Activated B cell treated with CpG ODN at 0.5 μM for 24 hours (primary cell): ENCODE measurements at regions not wholly inside any gene's neighbourhood (a gene's known extent, or its start where the extent isn't known, plus 50 kb on each side); places are given as distances from the start of the nearest gene placed in this dataset.

Source experiments
- ATAC-seq: fragments of 200-7000 bp; cut with Tn5 transposase; one replicate; pipeline ENCODE4 v1.10.0; 2021; ENCODE audit warnings: low read depth, mild to moderate bottlenecking, moderate library complexity
- CTCF ChIA-PET: fragments of 350-600 bp; sonication (Branson Sonifier 250); formaldehyde crosslinking; loops from one replicate; lab custom pipeline; 2021; ENCODE audit warnings: antibody characterized with exemption; lab: Charles Lee
- POLR2A ChIA-PET: fragments of 350-600 bp; sonication (Branson Sonifier 250); formaldehyde crosslinking; loops from one replicate; lab custom pipeline; 2021; ENCODE audit warnings: antibody characterized with exemption; lab: Charles Lee
- DNase-seq: peaks from one replicate; pipeline ENCODE4 v3.0.0; 2022
- H3K27ac Mint-ChIP-seq: one replicate; pipeline ENCODE4 v1.8.0; 2020; ENCODE audit warnings: mixed read lengths
- H3K27me3 Mint-ChIP-seq: one replicate; pipeline ENCODE4 v1.8.0; 2021; ENCODE audit warnings: mixed read lengths
- H3K36me3 Mint-ChIP-seq: one replicate; pipeline ENCODE4 v1.8.0; 2021; ENCODE audit warnings: low read depth, mixed read lengths
- H3K4me1 Mint-ChIP-seq: one replicate; pipeline ENCODE4 v1.8.0; 2021; ENCODE audit warnings: mixed read lengths
- H3K4me3 Mint-ChIP-seq: one replicate; pipeline ENCODE4 v1.8.0; 2020; ENCODE audit warnings: mild to moderate bottlenecking, mixed read lengths
- H3K9me3 Mint-ChIP-seq: one replicate; pipeline ENCODE4 v1.8.0; 2020; ENCODE audit warnings: mixed read lengths
- intact Hi-C: fragments of 100-400 bp; cut with micrococcal nuclease; formaldehyde crosslinking; loops from one replicate; pipeline ENCODE4 v1.15.1; 2024
- TF ChIP-seq, protein P1 (sequence below): fragments of 200-600 bp; IDR thresholded peaks from one replicate; pipeline ENCODE4 v1.8.0; 2022; ENCODE audit warnings: antibody characterized with exemption, mild to moderate bottlenecking

GRCh38 chr1:73784026-73784425 lies 413.9 kb downstream of the LRRIQ3 start:
- no peak overlapping the region for H3K27ac Mint-ChIP-seq
- no peaks in the 10 kb centered on the region for H3K4me1 Mint-ChIP-seq
- ChIA-PET CTCF (no interaction called here), POLR2A (no interaction called here)
- H3K36me3 Mint-ChIP-seq = no peaks in the 10 kb centered on the region
- no peaks in the 10 kb centered on the region for H3K27me3 Mint-ChIP-seq
- H3K4me3 Mint-ChIP-seq = no peak overlapping the region
- TF ChIP-seq, protein P1, sequence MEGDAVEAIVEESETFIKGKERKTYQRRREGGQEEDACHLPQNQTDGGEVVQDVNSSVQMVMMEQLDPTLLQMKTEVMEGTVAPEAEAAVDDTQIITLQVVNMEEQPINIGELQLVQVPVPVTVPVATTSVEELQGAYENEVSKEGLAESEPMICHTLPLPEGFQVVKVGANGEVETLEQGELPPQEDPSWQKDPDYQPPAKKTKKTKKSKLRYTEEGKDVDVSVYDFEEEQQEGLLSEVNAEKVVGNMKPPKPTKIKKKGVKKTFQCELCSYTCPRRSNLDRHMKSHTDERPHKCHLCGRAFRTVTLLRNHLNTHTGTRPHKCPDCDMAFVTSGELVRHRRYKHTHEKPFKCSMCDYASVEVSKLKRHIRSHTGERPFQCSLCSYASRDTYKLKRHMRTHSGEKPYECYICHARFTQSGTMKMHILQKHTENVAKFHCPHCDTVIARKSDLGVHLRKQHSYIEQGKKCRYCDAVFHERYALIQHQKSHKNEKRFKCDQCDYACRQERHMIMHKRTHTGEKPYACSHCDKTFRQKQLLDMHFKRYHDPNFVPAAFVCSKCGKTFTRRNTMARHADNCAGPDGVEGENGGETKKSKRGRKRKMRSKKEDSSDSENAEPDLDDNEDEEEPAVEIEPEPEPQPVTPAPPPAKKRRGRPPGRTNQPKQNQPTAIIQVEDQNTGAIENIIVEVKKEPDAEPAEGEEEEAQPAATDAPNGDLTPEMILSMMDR = no peak
- ATAC-seq (no peak), DNase-seq (no peak)
- intact Hi-C loops = no loop called here
- H3K9me3 Mint-ChIP-seq = peaks cover 4% of the 10 kb centered on the region

GRCh38 chr1:73783352-73783751 lies 414.6 kb downstream of the LRRIQ3 start:
- TF ChIP-seq, protein P1 = no peak
- peaks cover 4% of the 10 kb centered on the region for H3K9me3 Mint-ChIP-seq
- POLR2A ChIA-PET = no interaction called here
- no peaks in the 10 kb centered on the region for H3K4me1 Mint-ChIP-seq
- intact Hi-C loops = no loop called here
- no peaks in the 10 kb centered on the region for H3K27me3 Mint-ChIP-seq
- CTCF ChIA-PET = no interaction called here
- H3K27ac Mint-ChIP-seq = no peak overlapping the region
- H3K36me3 Mint-ChIP-seq = no peaks in the 10 kb centered on the region
- DNase-seq (no peak), ATAC-seq (no peak)
- no peak overlapping the region for H3K4me3 Mint-ChIP-seq

DNA sequence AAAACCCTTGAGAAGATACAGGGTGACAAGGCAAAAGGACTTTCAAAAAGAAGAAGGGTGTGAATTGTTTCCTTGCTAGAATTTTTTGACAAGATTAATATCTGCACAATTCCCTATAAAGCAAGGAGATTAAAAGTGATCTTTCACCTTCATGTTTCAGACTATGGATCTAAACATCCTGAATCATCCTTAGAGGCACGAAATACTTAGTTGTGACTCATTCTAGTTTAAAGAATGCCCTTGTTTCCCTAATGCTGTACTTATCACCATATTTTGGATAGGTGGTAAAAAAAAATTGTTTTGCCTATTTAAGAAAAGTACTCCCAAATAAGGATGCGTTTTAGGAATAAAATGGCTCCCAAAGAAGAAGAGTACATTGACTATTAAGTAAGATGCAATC lies 415.1 kb downstream of the LRRIQ3 start:
- H3K4me3 Mint-ChIP-seq = no peak overlapping the region
- no peak overlapping the region for H3K27ac Mint-ChIP-seq
- no peaks in the 10 kb centered on the region for H3K36me3 Mint-ChIP-seq
- DNase-seq (no peak), ATAC-seq (no peak)
- H3K9me3 Mint-ChIP-seq = peaks cover 5% of the 10 kb centered on the region
- intact Hi-C loops = no loop called here
- H3K4me1 Mint-ChIP-seq = no peaks in the 10 kb centered on the region
- no peaks in the 10 kb centered on the region for H3K27me3 Mint-ChIP-seq
- CTCF ChIA-PET = no interaction called here
- TF ChIP-seq, protein P1 = no peak
- POLR2A ChIA-PET = no interaction called here

- H3K27ac Mint-ChIP-seq = no peak overlapping the region
- no peaks in the 10 kb centered on the region for H3K27me3 Mint-ChIP-seq
- no peak overlapping the region for H3K4me3 Mint-ChIP-seq
These were observed 416.7 kb downstream of the LRRIQ3 start for GRCh38 chr1:73781251-73781650.

DNA sequence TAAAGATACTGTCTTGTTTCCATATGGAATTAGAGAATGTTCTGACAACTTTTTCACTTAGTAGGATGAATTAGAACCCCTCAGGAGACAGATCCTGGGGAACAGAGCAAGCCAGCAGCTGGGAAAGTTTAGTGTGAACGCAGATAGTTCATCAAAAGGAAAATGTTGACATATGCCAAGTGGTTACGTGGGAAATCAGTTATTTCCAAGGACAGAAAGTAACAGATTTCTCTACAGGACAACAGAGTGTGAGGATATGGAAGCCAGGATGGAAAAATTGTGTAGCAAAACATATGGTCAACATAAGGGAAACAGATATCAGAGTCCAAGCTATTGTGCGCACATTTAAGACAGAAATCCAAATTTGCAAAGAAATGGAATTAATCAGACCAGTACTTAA lies 419.5 kb downstream of the LRRIQ3 start:
- H3K9me3 Mint-ChIP-seq = peaks cover 2% of the 10 kb centered on the region
- POLR2A ChIA-PET = interaction anchor here (0.6 kb wide), 1 partner anchor 1688 kb away, joined by 7 read pairs; no protein-coding TSS in a partner anchor
- no peaks in the 10 kb centered on the region for H3K27me3 Mint-ChIP-seq

More at GRCh38 chr1:73781251-73781650, 416.7 kb downstream of the LRRIQ3 start:
- no peak for DNase-seq
- POLR2A ChIA-PET = no interaction called here
- TF ChIP-seq, protein P1 = no peak
- CTCF ChIA-PET = no interaction called here
- Mint-ChIP-seq H3K9me3 (peaks cover 2% of the 10 kb centered on the region), H3K36me3 (no peaks in the 10 kb centered on the region), H3K4me1 (no peaks in the 10 kb centered on the region)
- no peak for ATAC-seq
- intact Hi-C loops = no loop called here

More for the DNA sequence above, 419.5 kb downstream of the LRRIQ3 start:
- Mint-ChIP-seq H3K4me1 (no peaks in the 10 kb centered on the region), H3K36me3 (no peaks in the 10 kb centered on the region), H3K4me3 (no peak overlapping the region), H3K27ac (no peak overlapping the region)
- TF ChIP-seq, protein P1 = no peak
- intact Hi-C loops = no loop called here
- DNase-seq (no peak), ATAC-seq (no peak)
- CTCF ChIA-PET = no interaction called here
